Activated naive CD8-positive, alpha-beta T cell treated with anti-CD3 and anti-CD28 coated beads for 36 hours (primary cell): ENCODE measurements at regions not wholly inside any gene's neighbourhood (a gene's known extent, or its start where the extent isn't known, plus 50 kb on each side); places are given as distances from the start of the nearest gene placed in this dataset.

Source experiments
- DNase-seq: peaks from one replicate; pipeline ENCODE4 v3.0.0; 2021
- H3K27ac Mint-ChIP-seq: one replicate; pipeline ENCODE4 v1.8.0; 2022; ENCODE audit warnings: mild to moderate bottlenecking, moderate library complexity, mixed read lengths
- H3K27me3 Mint-ChIP-seq: one replicate; pipeline ENCODE4 v1.8.0; 2022; ENCODE audit warnings: mild to moderate bottlenecking, mixed read lengths
- H3K36me3 Mint-ChIP-seq: one replicate; pipeline ENCODE4 v1.8.0; 2021; ENCODE audit warnings: mild to moderate bottlenecking, mixed read lengths
- H3K4me1 Mint-ChIP-seq: one replicate; pipeline ENCODE4 v1.8.0; 2021; ENCODE audit warnings: mixed read lengths
- H3K4me3 Mint-ChIP-seq: one replicate; pipeline ENCODE4 v1.8.0; 2022; ENCODE audit warnings: mild to moderate bottlenecking, moderate library complexity, mixed read lengths
- H3K9me3 Mint-ChIP-seq: one replicate; pipeline ENCODE4 v1.8.0; 2022; ENCODE audit warnings: mixed read lengths

GRCh38 chr14:87187786-87188185 is 805.2 kb downstream of the GALC start:
- Mint-ChIP-seq H3K27me3 (no peaks in the 10 kb centered on the region), H3K36me3 (no peaks in the 10 kb centered on the region), H3K27ac (no peak overlapping the region), H3K9me3 (peaks cover 2% of the 10 kb centered on the region), H3K4me3 (no peak overlapping the region), H3K4me1 (no peaks in the 10 kb centered on the region)
- no peak for DNase-seq

GRCh38 chr14:87186737-87187136 is 806.2 kb downstream of the GALC start:
- H3K36me3 Mint-ChIP-seq, result no peaks in the 10 kb centered on the region
- no peaks in the 10 kb centered on the region for H3K4me1 Mint-ChIP-seq
- H3K27ac Mint-ChIP-seq, result no peak overlapping the region
- no peak for DNase-seq
- H3K9me3 Mint-ChIP-seq, result peaks cover 2% of the 10 kb centered on the region
- H3K27me3 Mint-ChIP-seq, result no peaks in the 10 kb centered on the region
- H3K4me3 Mint-ChIP-seq, result no peak overlapping the region

- Mint-ChIP-seq H3K4me1 (no peaks in the 10 kb centered on the region), H3K9me3 (peaks cover 3% of the 10 kb centered on the region), H3K36me3 (no peaks in the 10 kb centered on the region), H3K27ac (no peak overlapping the region), H3K4me3 (no peak overlapping the region), H3K27me3 (no peaks in the 10 kb centered on the region)
- DNase-seq, result no peak
Observed at GRCh38 chr14:87185961-87186560, 806.9 kb downstream of the GALC start.

- DNase-seq, result no peak
- no peaks in the 10 kb centered on the region for H3K27me3 Mint-ChIP-seq
- no peaks in the 10 kb centered on the region for H3K4me1 Mint-ChIP-seq
- no peak overlapping the region for H3K27ac Mint-ChIP-seq
- H3K36me3 Mint-ChIP-seq, result no peaks in the 10 kb centered on the region
- no peak overlapping the region for H3K4me3 Mint-ChIP-seq
- peaks cover 4% of the 10 kb centered on the region for H3K9me3 Mint-ChIP-seq
Observed at GRCh38 chr14:87184180-87184579, 808.8 kb downstream of the GALC start.

GRCh38 chr14:87181288-87181687 is 811.7 kb downstream of the GALC start:
- Mint-ChIP-seq H3K27me3 (no peaks in the 10 kb centered on the region), H3K4me1 (no peaks in the 10 kb centered on the region), H3K4me3 (no peak overlapping the region), H3K36me3 (no peaks in the 10 kb centered on the region), H3K9me3 (peaks cover 5% of the 10 kb centered on the region), H3K27ac (no peak overlapping the region)
- no peak for DNase-seq

GRCh38 chr14:87179936-87180335 is 813.0 kb downstream of the GALC start:
- Mint-ChIP-seq H3K36me3 (no peaks in the 10 kb centered on the region), H3K4me1 (no peaks in the 10 kb centered on the region), H3K4me3 (no peak overlapping the region), H3K9me3 (peaks cover 5% of the 10 kb centered on the region), H3K27me3 (no peaks in the 10 kb centered on the region), H3K27ac (no peak overlapping the region)
- DNase-seq, result no peak

- Mint-ChIP-seq H3K27me3 (no peaks in the 10 kb centered on the region), H3K9me3 (peaks cover 5% of the 10 kb centered on the region), H3K27ac (no peak overlapping the region), H3K4me3 (no peak overlapping the region), H3K4me1 (no peaks in the 10 kb centered on the region), H3K36me3 (no peaks in the 10 kb centered on the region)
- no peak for DNase-seq
Observed at GRCh38 chr14:87178277-87178676, 814.7 kb downstream of the GALC start.

GRCh38 chr14:87175175-87175574 is 817.8 kb downstream of the GALC start:
- no peaks in the 10 kb centered on the region for H3K36me3 Mint-ChIP-seq
- H3K27ac Mint-ChIP-seq, result no peak overlapping the region
- H3K4me1 Mint-ChIP-seq, result no peaks in the 10 kb centered on the region
- H3K27me3 Mint-ChIP-seq, result no peaks in the 10 kb centered on the region
- H3K9me3 Mint-ChIP-seq, result peaks cover 4% of the 10 kb centered on the region
- DNase-seq, result no peak
- no peak overlapping the region for H3K4me3 Mint-ChIP-seq

GRCh38 chr14:87171141-87171540 is 821.8 kb downstream of the GALC start:
- Mint-ChIP-seq H3K36me3 (no peaks in the 10 kb centered on the region), H3K27ac (no peak overlapping the region), H3K4me1 (no peaks in the 10 kb centered on the region), H3K9me3 (peaks cover 2% of the 10 kb centered on the region), H3K27me3 (no peaks in the 10 kb centered on the region), H3K4me3 (no peak overlapping the region)
- no peak for DNase-seq

GRCh38 chr14:87170179-87170578 is 822.8 kb downstream of the GALC start:
- Mint-ChIP-seq H3K36me3 (no peaks in the 10 kb centered on the region), H3K4me1 (no peaks in the 10 kb centered on the region), H3K9me3 (peaks cover 7% of the 10 kb centered on the region), H3K4me3 (no peak overlapping the region), H3K27me3 (no peaks in the 10 kb centered on the region), H3K27ac (no peak overlapping the region)
- no peak for DNase-seq

- Mint-ChIP-seq H3K4me1 (no peaks in the 10 kb centered on the region), H3K27ac (no peak overlapping the region), H3K27me3 (no peaks in the 10 kb centered on the region)
Observed at GRCh38 chr14:87169362-87169761, 823.6 kb downstream of the GALC start.

GRCh38 chr14:87161502-87161901 is 831.5 kb downstream of the GALC start:
- no peaks in the 10 kb centered on the region for H3K4me1 Mint-ChIP-seq
- no peak overlapping the region for H3K4me3 Mint-ChIP-seq
- no peaks in the 10 kb centered on the region for H3K27me3 Mint-ChIP-seq
- DNase-seq, result no peak
- no peaks in the 10 kb centered on the region for H3K36me3 Mint-ChIP-seq
- H3K9me3 Mint-ChIP-seq, result peaks cover 9% of the 10 kb centered on the region
- no peak overlapping the region for H3K27ac Mint-ChIP-seq

More at GRCh38 chr14:87169362-87169761, 823.6 kb downstream of the GALC start:
- H3K36me3 Mint-ChIP-seq, result no peaks in the 10 kb centered on the region
- no peak for DNase-seq
- H3K4me3 Mint-ChIP-seq, result no peak overlapping the region
- H3K9me3 Mint-ChIP-seq, result peaks cover 7% of the 10 kb centered on the region

GRCh38 chr14:87160989-87161388 is 832.0 kb downstream of the GALC start:
- no peak for DNase-seq
- Mint-ChIP-seq H3K9me3 (peaks cover 9% of the 10 kb centered on the region), H3K27ac (no peak overlapping the region), H3K27me3 (no peaks in the 10 kb centered on the region), H3K4me1 (no peaks in the 10 kb centered on the region), H3K4me3 (no peak overlapping the region), H3K36me3 (no peaks in the 10 kb centered on the region)

GRCh38 chr14:87158283-87158682 is 834.7 kb downstream of the GALC start:
- no peak overlapping the region for H3K27ac Mint-ChIP-seq
- H3K36me3 Mint-ChIP-seq, result no peaks in the 10 kb centered on the region
- H3K9me3 Mint-ChIP-seq, result peaks cover 5% of the 10 kb centered on the region
- no peak for DNase-seq
- no peaks in the 10 kb centered on the region for H3K27me3 Mint-ChIP-seq
- H3K4me3 Mint-ChIP-seq, result no peak overlapping the region
- no peaks in the 10 kb centered on the region for H3K4me1 Mint-ChIP-seq

- no peaks in the 10 kb centered on the region for H3K27me3 Mint-ChIP-seq
- H3K9me3 Mint-ChIP-seq, result peaks cover 5% of the 10 kb centered on the region
- no peak overlapping the region for H3K4me3 Mint-ChIP-seq
- no peak for DNase-seq
- H3K36me3 Mint-ChIP-seq, result no peaks in the 10 kb centered on the region
- no peak overlapping the region for H3K27ac Mint-ChIP-seq
- H3K4me1 Mint-ChIP-seq, result no peaks in the 10 kb centered on the region
Observed at GRCh38 chr14:87156878-87157277, 836.1 kb downstream of the GALC start.

GRCh38 chr14:87155856-87156488 is 837.0 kb downstream of the GALC start:
- H3K4me1 Mint-ChIP-seq, result no peaks in the 10 kb centered on the region
- peaks cover 5% of the 10 kb centered on the region for H3K9me3 Mint-ChIP-seq
- no peak overlapping the region for H3K27ac Mint-ChIP-seq
- DNase-seq, result no peak
- H3K36me3 Mint-ChIP-seq, result no peaks in the 10 kb centered on the region
- H3K4me3 Mint-ChIP-seq, result no peak overlapping the region
- H3K27me3 Mint-ChIP-seq, result no peaks in the 10 kb centered on the region
